ENCODE measurements at regions not wholly inside any gene's neighbourhood (a gene's known extent, or its start where the extent isn't known, plus 50 kb on each side); places are given as distances from the start of the nearest gene placed in this dataset.

DNA sequence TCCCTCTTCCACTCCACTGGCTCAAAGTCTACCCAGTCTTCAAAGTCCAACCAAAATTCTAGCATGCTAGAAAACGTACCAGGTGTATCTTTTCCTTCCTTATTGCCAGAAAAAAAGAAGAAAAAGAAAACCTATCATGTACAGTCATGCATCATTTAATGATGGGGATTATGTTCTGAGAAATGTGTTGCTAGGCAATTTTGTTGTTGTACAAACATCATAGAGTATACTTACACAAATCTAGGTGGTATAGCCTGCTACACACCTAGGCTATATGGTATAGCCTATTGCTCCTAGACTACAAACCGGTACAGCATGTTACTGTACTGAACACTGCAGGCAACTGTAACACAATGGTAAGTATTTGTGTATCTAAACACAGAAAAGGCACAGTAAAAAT, 104.8 kb downstream of the SREK1 start:
- Histone ChIP-seq H3K9me3 (ENCODE audit: control insufficient read depth in 2 of 3, insufficient read depth in 1 of 3, low read length in 3 of 3) (no peaks in the 10 kb centered on the region), H3K27ac (ENCODE audit: low read depth in 2 of 2, low read length in 2 of 2) (no peak overlapping the region), H3K4me1 (ENCODE audit: control insufficient read depth in 2 of 3, insufficient read depth in 2 of 3, low read depth in 1 of 3, low read length in 3 of 3) (no peaks in the 10 kb centered on the region), H3K4me3 (ENCODE audit: low read length in 3 of 3) (no peak overlapping the region), H3K36me3 (ENCODE audit: control insufficient read depth in 2 of 3, insufficient read depth in 3 of 3, low read length in 3 of 3) (no peaks in the 10 kb centered on the region), H3K27me3 (ENCODE audit: control insufficient read depth, insufficient read depth, low read length) (no peaks in the 10 kb centered on the region), H3K9ac (ENCODE audit: low read length in 3 of 3) (no peak overlapping the region)
- DNase-seq = peak in 1 of 5 donors; percentile 12
- no peak for FAIRE-seq
- TF ChIP-seq, protein P1, sequence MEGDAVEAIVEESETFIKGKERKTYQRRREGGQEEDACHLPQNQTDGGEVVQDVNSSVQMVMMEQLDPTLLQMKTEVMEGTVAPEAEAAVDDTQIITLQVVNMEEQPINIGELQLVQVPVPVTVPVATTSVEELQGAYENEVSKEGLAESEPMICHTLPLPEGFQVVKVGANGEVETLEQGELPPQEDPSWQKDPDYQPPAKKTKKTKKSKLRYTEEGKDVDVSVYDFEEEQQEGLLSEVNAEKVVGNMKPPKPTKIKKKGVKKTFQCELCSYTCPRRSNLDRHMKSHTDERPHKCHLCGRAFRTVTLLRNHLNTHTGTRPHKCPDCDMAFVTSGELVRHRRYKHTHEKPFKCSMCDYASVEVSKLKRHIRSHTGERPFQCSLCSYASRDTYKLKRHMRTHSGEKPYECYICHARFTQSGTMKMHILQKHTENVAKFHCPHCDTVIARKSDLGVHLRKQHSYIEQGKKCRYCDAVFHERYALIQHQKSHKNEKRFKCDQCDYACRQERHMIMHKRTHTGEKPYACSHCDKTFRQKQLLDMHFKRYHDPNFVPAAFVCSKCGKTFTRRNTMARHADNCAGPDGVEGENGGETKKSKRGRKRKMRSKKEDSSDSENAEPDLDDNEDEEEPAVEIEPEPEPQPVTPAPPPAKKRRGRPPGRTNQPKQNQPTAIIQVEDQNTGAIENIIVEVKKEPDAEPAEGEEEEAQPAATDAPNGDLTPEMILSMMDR (IDR thresholded peaks at IDR 0.05; ENCODE audit: borderline replicate concordance, extremely low read depth, insufficient read depth) = no peak
- intact Hi-C loops (cut with DNase I) = no loop called here

DNA sequence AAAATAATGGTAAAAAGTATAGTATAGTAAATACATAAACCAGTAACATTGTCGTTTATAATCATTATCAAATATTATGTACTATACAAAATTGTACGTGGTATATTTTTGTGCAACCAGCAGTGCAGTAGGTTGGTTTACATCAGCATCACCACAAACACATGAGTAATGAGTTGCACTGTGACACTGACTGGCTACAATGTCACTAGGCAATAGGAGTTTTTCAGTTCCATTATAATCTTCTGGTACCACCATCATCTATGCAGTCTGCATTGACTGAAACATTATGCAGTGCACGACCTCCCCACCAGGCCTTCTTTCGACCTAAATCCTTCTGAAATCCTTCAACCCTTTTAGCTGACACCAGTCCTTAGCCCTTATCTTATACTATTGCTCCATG, 105.8 kb downstream of the SREK1 start:
- intact Hi-C loops (cut with DNase I) = no loop called here
- Histone ChIP-seq H3K27ac (ENCODE audit: low read depth in 2 of 2, low read length in 2 of 2) (no peak overlapping the region), H3K27me3 (ENCODE audit: control insufficient read depth, insufficient read depth, low read length) (no peaks in the 10 kb centered on the region), H3K9me3 (ENCODE audit: control insufficient read depth in 2 of 3, insufficient read depth in 1 of 3, low read length in 3 of 3) (no peaks in the 10 kb centered on the region), H3K36me3 (ENCODE audit: control insufficient read depth in 2 of 3, insufficient read depth in 3 of 3, low read length in 3 of 3) (no peaks in the 10 kb centered on the region), H3K9ac (ENCODE audit: low read length in 3 of 3) (no peak overlapping the region), H3K4me1 (ENCODE audit: control insufficient read depth in 2 of 3, insufficient read depth in 2 of 3, low read depth in 1 of 3, low read length in 3 of 3) (no peaks in the 10 kb centered on the region), H3K4me3 (ENCODE audit: low read length in 3 of 3) (no peak overlapping the region)
- TF ChIP-seq, protein P1 (IDR thresholded peaks at IDR 0.05; ENCODE audit: borderline replicate concordance, extremely low read depth, insufficient read depth) = no peak
- DNase-seq (no peak), FAIRE-seq (no peak)

DNA sequence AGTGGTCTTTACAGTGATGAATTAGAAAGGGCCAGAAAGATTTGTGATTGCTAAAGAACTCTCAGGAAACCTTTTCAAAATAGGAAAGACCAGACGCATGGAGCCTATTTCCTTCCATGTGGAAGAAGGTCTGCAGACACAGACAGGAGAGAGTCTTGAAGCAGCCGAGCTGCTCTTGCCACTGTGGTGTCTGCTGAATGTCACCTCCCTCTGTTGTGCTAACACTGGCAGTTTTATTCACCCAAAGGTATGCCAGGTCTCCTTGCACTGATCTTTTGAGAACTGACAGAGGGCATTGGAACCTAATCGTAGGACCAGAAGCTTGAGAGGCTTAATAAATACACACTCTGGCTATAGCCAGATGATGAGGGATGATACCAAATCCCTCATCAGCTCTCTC, 108.7 kb downstream of the SREK1 start:
- intact Hi-C loops (cut with DNase I) = no loop called here
- Histone ChIP-seq H3K9me3 (ENCODE audit: control insufficient read depth in 2 of 3, insufficient read depth in 1 of 3, low read length in 3 of 3) (no peaks in the 10 kb centered on the region), H3K4me3 (ENCODE audit: low read length in 3 of 3) (no peak overlapping the region), H3K36me3 (ENCODE audit: control insufficient read depth in 2 of 3, insufficient read depth in 3 of 3, low read length in 3 of 3) (no peaks in the 10 kb centered on the region), H3K27ac (ENCODE audit: low read depth in 2 of 2, low read length in 2 of 2) (no peak overlapping the region), H3K4me1 (ENCODE audit: control insufficient read depth in 2 of 3, insufficient read depth in 2 of 3, low read depth in 1 of 3, low read length in 3 of 3) (no peaks in the 10 kb centered on the region), H3K9ac (ENCODE audit: low read length in 3 of 3) (no peak overlapping the region), H3K27me3 (ENCODE audit: control insufficient read depth, insufficient read depth, low read length) (no peaks in the 10 kb centered on the region)
- TF ChIP-seq, protein P1 (IDR thresholded peaks at IDR 0.05; ENCODE audit: borderline replicate concordance, extremely low read depth, insufficient read depth) = no peak
- FAIRE-seq (no peak), DNase-seq (no peak)

DNA sequence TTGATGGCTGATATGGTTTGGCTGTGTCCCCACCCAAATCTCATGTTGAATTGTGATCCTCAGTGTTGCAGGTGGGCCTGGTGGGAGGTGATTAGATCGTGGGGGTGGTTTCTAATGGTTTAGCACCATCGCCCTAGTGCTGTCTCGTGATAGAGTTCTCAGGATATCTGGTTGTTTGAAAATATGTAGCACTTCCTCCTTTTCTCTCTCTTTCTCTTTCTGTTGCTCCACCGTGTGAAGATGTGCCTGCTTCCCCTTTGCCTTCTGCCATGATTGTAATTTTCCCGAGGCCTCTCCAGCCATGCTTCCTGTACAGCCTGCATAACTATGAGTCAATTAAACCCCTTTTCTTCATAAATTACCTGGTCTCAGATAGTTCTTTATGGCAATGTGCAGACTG, 111.6 kb downstream of the SREK1 start:
- no peak overlapping the region for H3K9ac ChIP-seq (ENCODE audit: low read length in 3 of 3)
- DNase-seq (no peak), FAIRE-seq (no peak)
- no peaks in the 10 kb centered on the region for H3K9me3 ChIP-seq (ENCODE audit: control insufficient read depth in 2 of 3, insufficient read depth in 1 of 3, low read length in 3 of 3)
- H3K27ac ChIP-seq (ENCODE audit: low read depth in 2 of 2, low read length in 2 of 2) = no peak overlapping the region
- H3K4me3 ChIP-seq (ENCODE audit: low read length in 3 of 3) = no peak overlapping the region
- H3K27me3 ChIP-seq (ENCODE audit: control insufficient read depth, insufficient read depth, low read length) = no peaks in the 10 kb centered on the region
- TF ChIP-seq, protein P1 (IDR thresholded peaks at IDR 0.05; ENCODE audit: borderline replicate concordance, extremely low read depth, insufficient read depth) = no peak
- no peaks in the 10 kb centered on the region for H3K4me1 ChIP-seq (ENCODE audit: control insufficient read depth in 2 of 3, insufficient read depth in 2 of 3, low read depth in 1 of 3, low read length in 3 of 3)
- intact Hi-C loops (cut with DNase I) = no loop called here
- H3K36me3 ChIP-seq (ENCODE audit: control insufficient read depth in 2 of 3, insufficient read depth in 3 of 3, low read length in 3 of 3) = no peaks in the 10 kb centered on the region
